Naive B cell (primary cell): ENCODE measurements at regions not wholly inside any gene's neighbourhood (a gene's known extent, or its start where the extent isn't known, plus 50 kb on each side); places are given as distances from the start of the nearest gene placed in this dataset.
"Not testable (repeated sequence)": the region's sequence is repeated elsewhere in the genome, so short reads cannot be mapped to it uniquely, and the experiment has no call there.

Experiments used
- ATAC-seq, 2 donors: fragments of 150-1000 bp; cut with Tn5 transposase; 2 replicates each; pipeline ENCODE4 v1.10.0; 2021; ENCODE audit warnings: low read depth in 2 of 2, mild to moderate bottlenecking in 2 of 2, moderate library complexity in 2 of 2
- DNase-seq: peaks from one replicate; pipeline ENCODE4 v3.0.0; 2022
- H3K27ac Mint-ChIP-seq, 6 donors: one replicate each; pipeline ENCODE4 v1.8.0; 2020 to 2022; ENCODE audit warnings: mild to moderate bottlenecking in 6 of 6, mixed read lengths in 6 of 6, moderate library complexity in 5 of 6, inconsistent platforms in 2 of 6
- H3K27me3 Mint-ChIP-seq, 3 donors: one replicate each; pipeline ENCODE4 v1.8.0; 2021 to 2022; ENCODE audit warnings: mixed read lengths in 3 of 3, mild to moderate bottlenecking in 1 of 3
- H3K36me3 Mint-ChIP-seq, 2 donors: one replicate each; pipeline ENCODE4 v1.8.0; 2020 to 2022; ENCODE audit warnings: mixed read lengths in 2 of 2, inconsistent platforms in 1 of 2, mild to moderate bottlenecking in 1 of 2
- H3K4me1 Mint-ChIP-seq, 3 donors: one replicate each; pipeline ENCODE4 v1.8.0; 2020 to 2022; ENCODE audit warnings: mixed read lengths in 3 of 3, inconsistent platforms in 1 of 3, mild to moderate bottlenecking in 1 of 3, moderate library complexity in 1 of 3
- H3K4me3 Mint-ChIP-seq, 8 donors: one replicate each; pipeline ENCODE4 v1.8.0; 2020 to 2022; ENCODE audit warnings: mild to moderate bottlenecking in 8 of 8, mixed read lengths in 8 of 8, moderate library complexity in 8 of 8, inconsistent platforms in 2 of 8
- H3K9me3 Mint-ChIP-seq, 7 donors: one replicate each; pipeline ENCODE4 v1.8.0; 2020 to 2022; ENCODE audit warnings: mixed read lengths in 7 of 7, mild to moderate bottlenecking in 5 of 7, inconsistent platforms in 2 of 7, moderate library complexity in 1 of 7

- Mint-ChIP-seq H3K27ac (no peak overlapping the region), H3K27me3 (peaks cover 0 to 30% (median 19%) of the 10 kb centered on the region in 3 donors), H3K36me3 (no peaks in the 10 kb centered on the region), H3K4me3 (no peak overlapping the region), H3K9me3 (peaks cover 0 to 6% (median 0%) of the 10 kb centered on the region in 7 donors), H3K4me1 (no peaks in the 10 kb centered on the region)
- DNase-seq, result no peak
- no peak for ATAC-seq
Measured at GRCh38 chr21:35568643-35569042, 491.7 kb downstream of the SETD4 start.

GRCh38 chr21:35566874-35567273, 493.5 kb downstream of the SETD4 start:
- Mint-ChIP-seq H3K4me3 (no peak overlapping the region), H3K4me1 (no peaks in the 10 kb centered on the region), H3K27me3 (peaks cover 0 to 29% (median 19%) of the 10 kb centered on the region in 3 donors), H3K27ac (no peak overlapping the region), H3K36me3 (no peaks in the 10 kb centered on the region), H3K9me3 (peaks cover 0 to 6% (median 0%) of the 10 kb centered on the region in 7 donors)
- DNase-seq (no peak), ATAC-seq (no peak)

- peaks cover 0 to 29% (median 19%) of the 10 kb centered on the region in 3 donors for H3K27me3 Mint-ChIP-seq
- ATAC-seq, result no peak
- no peaks in the 10 kb centered on the region for H3K36me3 Mint-ChIP-seq
- H3K4me3 Mint-ChIP-seq, result no peak overlapping the region
- H3K27ac Mint-ChIP-seq, result peak overlapping the region in 2 of 6 donors; percentile 17 to 27
- peaks cover 0 to 6% (median 0%) of the 10 kb centered on the region in 7 donors for H3K9me3 Mint-ChIP-seq
- H3K4me1 Mint-ChIP-seq, result no peaks in the 10 kb centered on the region
- DNase-seq, result no peak
Measured at GRCh38 chr21:35565204-35565611, 495.1 kb downstream of the SETD4 start.

- peaks cover 0 to 6% (median 0%) of the 10 kb centered on the region in 7 donors for H3K9me3 Mint-ChIP-seq
- no peak for DNase-seq
- no peak overlapping the region for H3K4me3 Mint-ChIP-seq
- ATAC-seq, result no peak
- H3K4me1 Mint-ChIP-seq, result no peaks in the 10 kb centered on the region
- H3K36me3 Mint-ChIP-seq, result no peaks in the 10 kb centered on the region
- peaks cover 0 to 29% (median 19%) of the 10 kb centered on the region in 3 donors for H3K27me3 Mint-ChIP-seq
- no peak overlapping the region for H3K27ac Mint-ChIP-seq
Measured at GRCh38 chr21:35563885-35564451, 496.4 kb downstream of the SETD4 start.

- H3K4me1 Mint-ChIP-seq, result no peaks in the 10 kb centered on the region
- H3K4me3 Mint-ChIP-seq, result no peak overlapping the region
- DNase-seq (no peak), ATAC-seq (no peak)
- no peaks in the 10 kb centered on the region for H3K36me3 Mint-ChIP-seq
- no peaks in the 10 kb centered on the region for H3K9me3 Mint-ChIP-seq
- no peak overlapping the region for H3K27ac Mint-ChIP-seq
- H3K27me3 Mint-ChIP-seq, result peaks cover 4 to 30% (median 19%) of the 10 kb centered on the region in 3 donors
Measured at GRCh38 chr21:35562876-35563275, 497.4 kb downstream of the SETD4 start.

- peaks cover 5 to 36% (median 18%) of the 10 kb centered on the region in 3 donors for H3K27me3 Mint-ChIP-seq
- no peak for ATAC-seq
- H3K4me3 Mint-ChIP-seq, result no peak overlapping the region
- H3K4me1 Mint-ChIP-seq, result no peaks in the 10 kb centered on the region
- no peaks in the 10 kb centered on the region for H3K36me3 Mint-ChIP-seq
- H3K27ac Mint-ChIP-seq, result peak overlapping the region in 1 of 6 donors; percentile 15
- no peak for DNase-seq
- no peaks in the 10 kb centered on the region for H3K9me3 Mint-ChIP-seq
Measured at GRCh38 chr21:35561116-35561515, 499.2 kb downstream of the SETD4 start.

GRCh38 chr21:35559829-35560225, 500.5 kb downstream of the SETD4 start:
- Mint-ChIP-seq H3K27ac (no peak overlapping the region), H3K4me1 (no peaks in the 10 kb centered on the region), H3K36me3 (no peaks in the 10 kb centered on the region), H3K4me3 (no peak overlapping the region), H3K27me3 (peaks cover 5 to 31% (median 6%) of the 10 kb centered on the region in 3 donors), H3K9me3 (no peaks in the 10 kb centered on the region)
- no peak for ATAC-seq
- no peak for DNase-seq

- Mint-ChIP-seq H3K27me3 (peaks cover under 1 to 28% (median 5%) of the 10 kb centered on the region in 3 donors), H3K9me3 (no peaks in the 10 kb centered on the region), H3K27ac (no peak overlapping the region), H3K4me3 (no peak overlapping the region), H3K36me3 (no peaks in the 10 kb centered on the region), H3K4me1 (no peaks in the 10 kb centered on the region)
- ATAC-seq, result no peak
- no peak for DNase-seq
Measured at GRCh38 chr21:35559128-35559828, 501.0 kb downstream of the SETD4 start.

- H3K4me1 Mint-ChIP-seq, result no peaks in the 10 kb centered on the region
- peaks cover 0 to 1% (median 0%) of the 10 kb centered on the region in 7 donors for H3K9me3 Mint-ChIP-seq
- no peak overlapping the region for H3K4me3 Mint-ChIP-seq
- no peak overlapping the region for H3K27ac Mint-ChIP-seq
- H3K36me3 Mint-ChIP-seq, result no peaks in the 10 kb centered on the region
- H3K27me3 Mint-ChIP-seq, result peaks cover 0 to 20% (median 9%) of the 10 kb centered on the region in 3 donors
- ATAC-seq, result no peak
- no peak for DNase-seq
Measured at GRCh38 chr21:35556536-35556935, 503.8 kb downstream of the SETD4 start.

GRCh38 chr21:35552483-35552882, 503.4 kb upstream of the RUNX1 start:
- not testable (repeated sequence) for H3K4me3 Mint-ChIP-seq, DNase-seq, H3K9me3 Mint-ChIP-seq, H3K27ac Mint-ChIP-seq, H3K36me3 Mint-ChIP-seq, H3K4me1 Mint-ChIP-seq, ATAC-seq
- peaks cover 4 to 16% (median 9%) of the 10 kb centered on the region in 3 donors for H3K27me3 Mint-ChIP-seq

GRCh38 chr21:35548904-35549615, 500.0 kb upstream of the RUNX1 start:
- Mint-ChIP-seq H3K27ac (peak overlapping the region in 2 of 6 donors; percentile 21 to 55), H3K4me1 (no peaks in the 10 kb centered on the region), H3K36me3 (peaks cover 0 to 6% of the 10 kb centered on the region in 2 donors), H3K9me3 (peaks cover 0 to 11% (median 1%) of the 10 kb centered on the region in 7 donors), H3K4me3 (no peak overlapping the region), H3K27me3 (peaks cover 5 to 18% (median 10%) of the 10 kb centered on the region in 3 donors)
- DNase-seq, result no peak
- no peak for ATAC-seq

GRCh38 chr21:35547946-35548774, 499.1 kb upstream of the RUNX1 start:
- Mint-ChIP-seq H3K27ac (no peak overlapping the region), H3K36me3 (peaks cover 0 to 6% of the 10 kb centered on the region in 2 donors), H3K9me3 (peaks cover 0 to 11% (median 1%) of the 10 kb centered on the region in 7 donors), H3K27me3 (peaks cover 7 to 23% (median 16%) of the 10 kb centered on the region in 3 donors), H3K4me3 (no peak overlapping the region), H3K4me1 (peaks cover 0 to 5% (median 0%) of the 10 kb centered on the region in 3 donors)
- DNase-seq (no peak), ATAC-seq (no peak)

GRCh38 chr21:35543746-35544145, 494.6 kb upstream of the RUNX1 start:
- H3K9me3 Mint-ChIP-seq, result peaks cover 0 to 11% (median 0%) of the 10 kb centered on the region in 7 donors
- H3K27ac Mint-ChIP-seq, result peak overlapping the region in 1 of 6 donors; percentile 35
- peaks cover 0 to 6% of the 10 kb centered on the region in 2 donors for H3K36me3 Mint-ChIP-seq
- ATAC-seq (no peak), DNase-seq (no peak)
- peaks cover 0 to 5% (median 0%) of the 10 kb centered on the region in 3 donors for H3K4me1 Mint-ChIP-seq
- H3K4me3 Mint-ChIP-seq, result no peak overlapping the region
- H3K27me3 Mint-ChIP-seq, result peaks cover 3 to 18% (median 13%) of the 10 kb centered on the region in 3 donors
